ENCODE measurements at regions not wholly inside any gene's neighbourhood (a gene's known extent, or its start where the extent isn't known, plus 50 kb on each side); places are given as distances from the start of the nearest gene placed in this dataset.

DNA sequence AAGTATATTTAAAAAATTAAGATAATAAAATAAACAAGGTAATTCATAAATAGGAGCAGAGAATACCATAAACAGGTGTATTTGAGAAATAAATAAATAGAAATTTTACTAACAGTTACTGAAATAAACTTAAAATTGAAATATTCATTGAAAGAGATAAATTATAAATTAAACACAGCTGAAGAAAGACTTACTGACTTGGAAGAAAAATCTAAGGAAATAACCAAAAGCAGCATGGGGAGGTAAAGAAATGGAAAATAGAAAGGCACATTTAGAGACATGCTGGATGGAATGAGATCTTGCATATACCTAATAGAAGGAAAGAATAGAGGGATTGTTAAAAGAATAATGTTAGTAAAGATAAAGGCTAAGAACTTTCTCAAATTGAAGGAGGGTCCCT lies 96.3 kb downstream of the SOX11 start:
- H3K27ac ChIP-seq (ENCODE audit: low read depth in 2 of 2, low read length in 2 of 2): no peak overlapping the region
- H3K4me1 ChIP-seq (ENCODE audit: control insufficient read depth in 2 of 2, insufficient read depth in 2 of 2, low read length in 2 of 2): no peaks in the 10 kb centered on the region
- no peaks in the 10 kb centered on the region for H3K36me3 ChIP-seq (ENCODE audit: control insufficient read depth in 2 of 2, insufficient read depth in 2 of 2, low read length in 2 of 2)
- H3K9ac ChIP-seq (ENCODE audit: low read depth in 1 of 2, low read length in 2 of 2): no peak overlapping the region
- H3K27me3 ChIP-seq (ENCODE audit: control insufficient read depth in 2 of 2, insufficient read depth in 2 of 2, low read length in 2 of 2): no peaks in the 10 kb centered on the region
- peaks cover 4% of the 10 kb centered on the region in 2 donors for H3K9me3 ChIP-seq (ENCODE audit: control insufficient read depth in 2 of 2, low read length in 2 of 2)
- H3K4me3 ChIP-seq (ENCODE audit: low read length in 2 of 2): no peak overlapping the region

DNA sequence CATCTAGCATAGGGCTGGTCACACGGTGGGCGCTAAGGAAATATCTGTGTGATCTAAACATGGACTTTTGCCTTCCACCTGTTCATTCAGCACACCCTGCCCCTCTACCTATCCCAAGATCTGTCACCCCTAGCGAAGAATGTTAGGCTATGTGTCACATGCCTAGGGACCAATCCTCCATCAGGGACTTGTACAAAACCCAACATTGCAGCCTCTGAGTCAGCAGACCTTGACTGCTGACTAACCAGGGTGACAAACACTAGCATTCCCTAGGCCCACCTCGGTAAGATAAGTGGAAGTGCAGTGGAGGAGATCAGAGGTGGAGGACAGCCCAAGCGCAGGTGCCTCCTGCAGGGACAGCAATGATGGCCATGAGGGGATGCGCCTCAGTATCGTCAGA lies 99.2 kb downstream of the SOX11 start:
- Histone ChIP-seq H3K4me3 (ENCODE audit: low read length in 2 of 2) (no peak overlapping the region), H3K27ac (ENCODE audit: low read depth in 2 of 2, low read length in 2 of 2) (no peak overlapping the region), H3K9ac (ENCODE audit: low read depth in 1 of 2, low read length in 2 of 2) (no peak overlapping the region), H3K4me1 (ENCODE audit: control insufficient read depth in 2 of 2, insufficient read depth in 2 of 2, low read length in 2 of 2) (no peaks in the 10 kb centered on the region), H3K9me3 (ENCODE audit: control insufficient read depth in 2 of 2, low read length in 2 of 2) (peaks cover 0 to 4% of the 10 kb centered on the region in 2 donors), H3K27me3 (ENCODE audit: control insufficient read depth in 2 of 2, insufficient read depth in 2 of 2, low read length in 2 of 2) (no peaks in the 10 kb centered on the region), H3K36me3 (ENCODE audit: control insufficient read depth in 2 of 2, insufficient read depth in 2 of 2, low read length in 2 of 2) (no peaks in the 10 kb centered on the region)

DNA sequence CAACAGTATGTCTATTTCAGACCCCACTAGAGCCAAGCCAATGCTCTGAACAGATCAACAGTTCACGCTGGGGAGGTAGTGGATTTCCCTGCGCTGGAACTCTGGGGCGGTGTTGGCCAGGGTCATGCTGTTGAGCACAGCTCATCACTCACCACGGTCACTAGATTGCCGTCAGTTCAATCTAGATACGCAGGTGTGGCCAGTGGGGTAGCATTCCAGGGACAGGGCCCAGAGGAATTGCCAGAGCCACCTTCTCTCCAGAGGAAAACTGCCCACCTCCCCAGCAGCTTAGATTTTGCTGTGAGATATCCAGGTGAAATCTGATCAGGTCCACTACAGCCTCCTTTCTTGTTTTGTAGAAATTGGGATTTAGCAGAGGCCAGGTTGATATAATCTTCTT lies 101.8 kb downstream of the SOX11 start:
- Histone ChIP-seq H3K36me3 (ENCODE audit: control insufficient read depth in 2 of 2, insufficient read depth in 2 of 2, low read length in 2 of 2) (no peaks in the 10 kb centered on the region), H3K27me3 (ENCODE audit: control insufficient read depth in 2 of 2, insufficient read depth in 2 of 2, low read length in 2 of 2) (no peaks in the 10 kb centered on the region), H3K9ac (ENCODE audit: low read depth in 1 of 2, low read length in 2 of 2) (no peak overlapping the region), H3K4me1 (ENCODE audit: control insufficient read depth in 2 of 2, insufficient read depth in 2 of 2, low read length in 2 of 2) (no peaks in the 10 kb centered on the region), H3K27ac (ENCODE audit: low read depth in 2 of 2, low read length in 2 of 2) (no peak overlapping the region), H3K9me3 (ENCODE audit: control insufficient read depth in 2 of 2, low read length in 2 of 2) (peaks cover 0 to 4% of the 10 kb centered on the region in 2 donors), H3K4me3 (ENCODE audit: low read length in 2 of 2) (no peak overlapping the region)

GRCh38 chr2:5798084-5798483 lies 105.9 kb downstream of the SOX11 start:
- Histone ChIP-seq H3K9me3 (ENCODE audit: control insufficient read depth in 2 of 2, low read length in 2 of 2) (no peaks in the 10 kb centered on the region), H3K36me3 (ENCODE audit: control insufficient read depth in 2 of 2, insufficient read depth in 2 of 2, low read length in 2 of 2) (no peaks in the 10 kb centered on the region), H3K9ac (ENCODE audit: low read depth in 1 of 2, low read length in 2 of 2) (no peak overlapping the region), H3K4me3 (ENCODE audit: low read length in 2 of 2) (no peak overlapping the region), H3K27me3 (ENCODE audit: control insufficient read depth in 2 of 2, insufficient read depth in 2 of 2, low read length in 2 of 2) (no peaks in the 10 kb centered on the region), H3K27ac (ENCODE audit: low read depth in 2 of 2, low read length in 2 of 2) (no peak overlapping the region), H3K4me1 (ENCODE audit: control insufficient read depth in 2 of 2, insufficient read depth in 2 of 2, low read length in 2 of 2) (no peaks in the 10 kb centered on the region)

DNA sequence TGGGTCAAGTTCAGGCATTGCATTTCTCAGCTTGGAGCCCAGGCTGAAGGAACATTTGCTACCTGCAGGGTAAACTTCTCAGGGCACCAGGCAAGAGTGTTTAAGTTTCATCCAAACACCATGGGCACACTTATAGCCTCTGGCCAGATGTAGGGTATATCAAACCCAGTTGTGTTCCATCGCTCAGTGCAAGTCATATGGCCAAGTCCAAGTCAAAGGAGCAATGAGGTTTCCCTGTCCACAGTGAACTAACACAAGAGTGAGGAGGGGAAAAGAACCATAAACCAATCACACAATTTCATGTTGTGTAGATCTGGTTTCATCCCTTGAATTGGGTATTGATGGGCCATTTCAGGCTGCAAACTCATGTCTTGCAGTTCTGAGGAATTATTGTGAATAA lies 107.2 kb downstream of the SOX11 start:
- H3K27me3 ChIP-seq (ENCODE audit: control insufficient read depth in 2 of 2, insufficient read depth in 2 of 2, low read length in 2 of 2): no peaks in the 10 kb centered on the region
- no peaks in the 10 kb centered on the region for H3K4me1 ChIP-seq (ENCODE audit: control insufficient read depth in 2 of 2, insufficient read depth in 2 of 2, low read length in 2 of 2)
- no peak overlapping the region for H3K4me3 ChIP-seq (ENCODE audit: low read length in 2 of 2)
- no peak overlapping the region for H3K9ac ChIP-seq (ENCODE audit: low read depth in 1 of 2, low read length in 2 of 2)
- H3K36me3 ChIP-seq (ENCODE audit: control insufficient read depth in 2 of 2, insufficient read depth in 2 of 2, low read length in 2 of 2): no peaks in the 10 kb centered on the region
- H3K27ac ChIP-seq (ENCODE audit: low read depth in 2 of 2, low read length in 2 of 2): no peak overlapping the region
- no peaks in the 10 kb centered on the region for H3K9me3 ChIP-seq (ENCODE audit: control insufficient read depth in 2 of 2, low read length in 2 of 2)

- Histone ChIP-seq H3K27ac (ENCODE audit: low read depth in 2 of 2, low read length in 2 of 2) (no peak overlapping the region), H3K36me3 (ENCODE audit: control insufficient read depth in 2 of 2, insufficient read depth in 2 of 2, low read length in 2 of 2) (no peaks in the 10 kb centered on the region), H3K4me1 (ENCODE audit: control insufficient read depth in 2 of 2, insufficient read depth in 2 of 2, low read length in 2 of 2) (no peaks in the 10 kb centered on the region), H3K27me3 (ENCODE audit: control insufficient read depth in 2 of 2, insufficient read depth in 2 of 2, low read length in 2 of 2) (no peaks in the 10 kb centered on the region), H3K9ac (ENCODE audit: low read depth in 1 of 2, low read length in 2 of 2) (no peak overlapping the region), H3K9me3 (ENCODE audit: control insufficient read depth in 2 of 2, low read length in 2 of 2) (no peaks in the 10 kb centered on the region), H3K4me3 (ENCODE audit: low read length in 2 of 2) (no peak overlapping the region)
Measured at GRCh38 chr2:5803547-5803946, 111.4 kb downstream of the SOX11 start.

DNA sequence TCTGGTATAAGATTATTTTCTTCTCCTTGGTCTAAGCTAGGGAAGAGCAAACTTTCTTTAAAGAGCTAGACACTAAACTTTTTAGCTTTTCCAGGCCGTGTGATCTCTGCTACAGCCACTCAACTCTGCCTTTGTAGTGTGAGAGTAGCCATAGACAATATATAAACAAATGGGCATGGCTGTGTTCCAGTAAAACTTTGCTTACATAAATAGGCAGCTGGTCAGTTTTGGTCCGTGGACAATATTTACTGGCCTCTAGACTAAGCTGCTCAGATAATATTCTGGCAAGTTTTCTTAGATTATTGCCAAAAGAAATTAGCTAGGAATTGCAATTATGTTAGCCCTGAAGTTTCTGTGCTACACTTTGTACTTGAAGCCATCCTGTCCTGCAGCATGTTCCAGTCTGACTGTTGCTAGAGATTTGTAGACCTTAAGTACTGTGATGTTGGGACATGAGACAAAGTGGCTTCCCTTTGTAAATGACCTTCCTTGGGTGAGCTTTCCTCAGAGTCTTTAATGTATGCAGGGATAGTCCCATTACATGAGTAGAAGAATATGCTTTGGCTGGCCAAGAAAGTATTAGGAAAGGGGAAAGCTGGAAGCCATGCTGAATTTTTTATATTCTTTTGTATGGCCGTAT lies 126.9 kb downstream of the SOX11 start:
- Histone ChIP-seq H3K36me3 (ENCODE audit: control insufficient read depth in 2 of 2, insufficient read depth in 2 of 2, low read length in 2 of 2) (no peaks in the 10 kb centered on the region), H3K9me3 (ENCODE audit: control insufficient read depth in 2 of 2, low read length in 2 of 2) (no peaks in the 10 kb centered on the region), H3K27ac (ENCODE audit: low read depth in 2 of 2, low read length in 2 of 2) (no peak overlapping the region), H3K27me3 (ENCODE audit: control insufficient read depth in 2 of 2, insufficient read depth in 2 of 2, low read length in 2 of 2) (no peaks in the 10 kb centered on the region), H3K4me3 (ENCODE audit: low read length in 2 of 2) (no peak overlapping the region), H3K4me1 (ENCODE audit: control insufficient read depth in 2 of 2, insufficient read depth in 2 of 2, low read length in 2 of 2) (no peaks in the 10 kb centered on the region), H3K9ac (ENCODE audit: low read depth in 1 of 2, low read length in 2 of 2) (no peak overlapping the region)

DNA sequence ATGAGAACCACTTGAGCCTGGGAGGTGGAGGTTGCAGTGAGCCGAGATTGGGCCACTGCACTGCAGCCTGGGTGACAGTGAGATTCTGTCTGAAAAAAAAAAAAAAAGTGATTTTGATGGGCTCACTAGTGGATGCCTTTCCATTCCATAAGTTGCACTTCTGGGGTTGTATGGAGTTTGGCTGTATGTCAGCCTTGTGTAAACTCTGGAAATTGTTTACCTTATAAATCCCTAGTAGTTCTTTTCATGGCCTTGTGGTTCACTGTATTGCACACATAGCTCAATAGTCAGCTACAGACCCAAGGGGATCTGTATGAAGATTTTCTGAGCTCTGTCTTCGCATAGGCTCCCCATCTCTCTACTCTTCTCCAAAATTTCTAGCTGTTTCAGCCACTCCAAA lies 131.9 kb downstream of the SOX11 start:
- no peak overlapping the region for H3K27ac ChIP-seq (ENCODE audit: low read depth in 2 of 2, low read length in 2 of 2)
- no peaks in the 10 kb centered on the region for H3K9me3 ChIP-seq (ENCODE audit: control insufficient read depth in 2 of 2, low read length in 2 of 2)
- no peaks in the 10 kb centered on the region for H3K36me3 ChIP-seq (ENCODE audit: control insufficient read depth in 2 of 2, insufficient read depth in 2 of 2, low read length in 2 of 2)
- no peaks in the 10 kb centered on the region for H3K4me1 ChIP-seq (ENCODE audit: control insufficient read depth in 2 of 2, insufficient read depth in 2 of 2, low read length in 2 of 2)
- H3K27me3 ChIP-seq (ENCODE audit: control insufficient read depth in 2 of 2, insufficient read depth in 2 of 2, low read length in 2 of 2): no peaks in the 10 kb centered on the region
- H3K4me3 ChIP-seq (ENCODE audit: low read length in 2 of 2): no peak overlapping the region
- H3K9ac ChIP-seq (ENCODE audit: low read depth in 1 of 2, low read length in 2 of 2): no peak overlapping the region

GRCh38 chr2:5825686-5826085 lies 133.5 kb downstream of the SOX11 start:
- H3K9me3 ChIP-seq (ENCODE audit: control insufficient read depth in 2 of 2, low read length in 2 of 2): no peaks in the 10 kb centered on the region

DNA sequence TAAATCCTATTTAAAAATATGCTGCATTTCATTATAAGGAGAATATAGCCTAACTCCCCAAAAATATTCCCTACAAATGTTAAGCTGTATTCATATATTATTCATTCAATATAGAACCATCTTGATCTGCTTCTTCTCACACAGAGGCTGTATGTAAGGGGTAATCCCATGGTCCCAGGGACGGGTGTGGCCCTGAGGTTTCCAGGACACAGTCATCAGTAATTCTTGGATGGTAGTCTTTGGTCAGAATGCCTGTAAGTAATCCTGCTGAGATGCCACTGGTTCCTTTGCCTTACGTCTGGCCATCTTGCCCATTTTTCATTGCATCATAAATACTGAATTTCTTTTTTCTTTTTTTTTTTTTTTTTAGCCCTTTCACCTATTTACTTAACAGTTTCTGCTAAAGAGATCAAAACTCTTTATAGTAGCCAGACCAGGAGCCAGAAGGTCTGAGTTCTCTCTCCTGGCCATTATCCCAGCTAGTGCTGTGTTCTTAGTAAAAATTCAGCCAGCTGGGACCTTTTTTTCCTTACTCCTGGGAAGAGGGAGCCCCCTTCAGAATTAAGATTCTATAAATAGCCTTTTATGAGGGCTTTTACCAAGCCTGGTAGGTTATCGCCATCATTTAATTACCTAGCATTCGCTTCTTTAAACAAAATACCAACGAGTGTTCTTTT lies 134.9 kb downstream of the SOX11 start:
- no peaks in the 10 kb centered on the region for H3K9me3 ChIP-seq (ENCODE audit: control insufficient read depth in 2 of 2, low read length in 2 of 2)
- no peaks in the 10 kb centered on the region for H3K4me1 ChIP-seq (ENCODE audit: control insufficient read depth in 2 of 2, insufficient read depth in 2 of 2, low read length in 2 of 2)
- H3K9ac ChIP-seq (ENCODE audit: low read depth in 1 of 2, low read length in 2 of 2): no peak overlapping the region
- H3K27ac ChIP-seq (ENCODE audit: low read depth in 2 of 2, low read length in 2 of 2): no peak overlapping the region
- H3K36me3 ChIP-seq (ENCODE audit: control insufficient read depth in 2 of 2, insufficient read depth in 2 of 2, low read length in 2 of 2): no peaks in the 10 kb centered on the region
- H3K4me3 ChIP-seq (ENCODE audit: low read length in 2 of 2): no peak overlapping the region
- no peaks in the 10 kb centered on the region for H3K27me3 ChIP-seq (ENCODE audit: control insufficient read depth in 2 of 2, insufficient read depth in 2 of 2, low read length in 2 of 2)

More at GRCh38 chr2:5825686-5826085, 133.5 kb downstream of the SOX11 start:
- no peaks in the 10 kb centered on the region for H3K36me3 ChIP-seq (ENCODE audit: control insufficient read depth in 2 of 2, insufficient read depth in 2 of 2, low read length in 2 of 2)
- no peak overlapping the region for H3K27ac ChIP-seq (ENCODE audit: low read depth in 2 of 2, low read length in 2 of 2)
- no peak overlapping the region for H3K4me3 ChIP-seq (ENCODE audit: low read length in 2 of 2)
- no peak overlapping the region for H3K9ac ChIP-seq (ENCODE audit: low read depth in 1 of 2, low read length in 2 of 2)
- H3K4me1 ChIP-seq (ENCODE audit: control insufficient read depth in 2 of 2, insufficient read depth in 2 of 2, low read length in 2 of 2): no peaks in the 10 kb centered on the region
- no peaks in the 10 kb centered on the region for H3K27me3 ChIP-seq (ENCODE audit: control insufficient read depth in 2 of 2, insufficient read depth in 2 of 2, low read length in 2 of 2)
